ENCODE measurements at regions not wholly inside any gene's neighbourhood (a gene's known extent, or its start where the extent isn't known, plus 50 kb on each side); places are given as distances from the start of the nearest gene placed in this dataset.
"Not testable (repeated sequence)": the region's sequence is repeated elsewhere in the genome, so short reads cannot be mapped to it uniquely, and the experiment has no call there.

GRCh38 chr17:22203208-22203715 is 510.9 kb downstream of the KCNJ18 start:
- WGBS, 2 donors (ENCODE audit: low coverage in 1 of 2) = 88 to 90% methylated on average over 25 to 29 of the region's 29 CpGs
- H3K36me3 ChIP-seq = no peaks in the 10 kb centered on the region
- no peak overlapping the region for H3K27ac ChIP-seq
- DNase-seq = no peak
- H3K9me3 ChIP-seq = peaks cover 0 to 7% of the 10 kb centered on the region in 2 donors
- no peak overlapping the region for H3K4me3 ChIP-seq
- intact Hi-C loops (cut with DNase I; ENCODE audit: low total_unique reads) = no loop called here
- no peaks in the 10 kb centered on the region for H3K4me1 ChIP-seq
- in situ Hi-C loops (cut with MboI; ENCODE audit: low pct_ligation_motif_present in 1 of 4, low pct_unique_long_range_greater_than_20kb in 1 of 4, low sequenced_read_pairs in 3 of 4) = loop anchor here in 1 of 4 donors (25.0 kb wide), 1 partner anchor 134 kb away; no protein-coding TSS in a partner anchor
- TF ChIP-seq EP300 (IDR thresholded peaks at IDR 0.05; ENCODE audit: low read depth) = no peak
- no peak for TF ChIP-seq POLR2AphosphoS5 (IDR thresholded peaks at IDR 0.05)
- no peak for TF ChIP-seq CTCF (IDR thresholded peaks at IDR 0.05)
- no peak for TF ChIP-seq POLR2A (IDR thresholded peaks at IDR 0.05)
- H3K27me3 ChIP-seq = no peaks in the 10 kb centered on the region

GRCh38 chr17:22204076-22204475 is 511.8 kb downstream of the KCNJ18 start:
- intact Hi-C loops (cut with DNase I; ENCODE audit: low total_unique reads); H3K4me3 ChIP-seq; H3K27me3 ChIP-seq; H3K4me1 ChIP-seq; DNase-seq; H3K27ac ChIP-seq; H3K36me3 ChIP-seq; H3K9me3 ChIP-seq: not testable (repeated sequence)
- WGBS, 2 donors (ENCODE audit: low coverage in 1 of 2) = 80 to 93% methylated on average over 4 to 13 of the region's 13 CpGs
- in situ Hi-C loops (cut with MboI; ENCODE audit: low pct_ligation_motif_present in 1 of 4, low pct_unique_long_range_greater_than_20kb in 1 of 4, low sequenced_read_pairs in 3 of 4) = loop anchor here in 1 of 4 donors (25.0 kb wide), 1 partner anchor 133 kb away; no protein-coding TSS in a partner anchor

- intact Hi-C loops (cut with DNase I; ENCODE audit: low total_unique reads); H3K9me3 ChIP-seq; H3K4me1 ChIP-seq; H3K4me3 ChIP-seq; DNase-seq; H3K36me3 ChIP-seq; H3K27me3 ChIP-seq; H3K27ac ChIP-seq: not testable (repeated sequence)
- WGBS, 2 donors (ENCODE audit: low coverage in 1 of 2) = 84 to 90% methylated on average over 6 to 12 of the region's 12 CpGs
- in situ Hi-C loops (cut with MboI; ENCODE audit: low pct_ligation_motif_present in 1 of 4, low pct_unique_long_range_greater_than_20kb in 1 of 4, low sequenced_read_pairs in 3 of 4) = loop anchor here in 1 of 4 donors (25.0 kb wide), 1 partner anchor 127 kb away; no protein-coding TSS in a partner anchor
These were observed 517.9 kb downstream of the KCNJ18 start for GRCh38 chr17:22210212-22210611.

GRCh38 chr17:22213169-22213568 is 520.8 kb downstream of the KCNJ18 start:
- 63 to 75% methylated on average over 1 to 4 of the region's 4 CpGs for WGBS, 2 donors (ENCODE audit: low coverage in 1 of 2)
- DNase-seq; intact Hi-C loops (cut with DNase I; ENCODE audit: low total_unique reads); H3K4me3 ChIP-seq; H3K9me3 ChIP-seq; H3K27me3 ChIP-seq; H3K36me3 ChIP-seq; H3K27ac ChIP-seq; H3K4me1 ChIP-seq: not testable (repeated sequence)
- in situ Hi-C loops (cut with MboI; ENCODE audit: low pct_ligation_motif_present in 1 of 4, low pct_unique_long_range_greater_than_20kb in 1 of 4, low sequenced_read_pairs in 3 of 4) = loop anchor here in 1 of 4 donors (25.0 kb wide), 1 partner anchor 124 kb away; no protein-coding TSS in a partner anchor

GRCh38 chr17:22217135-22217534 is 524.8 kb downstream of the KCNJ18 start:
- intact Hi-C loops (cut with DNase I; ENCODE audit: low total_unique reads) = no loop called here
- 74% methylated on average over 22 to 27 of the region's 27 CpGs for WGBS, 2 donors (ENCODE audit: low coverage in 1 of 2)
- no peak for TF ChIP-seq POLR2AphosphoS5 (IDR thresholded peaks at IDR 0.05)
- TF ChIP-seq EP300 (IDR thresholded peaks at IDR 0.05; ENCODE audit: low read depth) = no peak
- no peak for TF ChIP-seq POLR2A (IDR thresholded peaks at IDR 0.05)
- no peak for TF ChIP-seq CTCF (IDR thresholded peaks at IDR 0.05)
- H3K4me1 ChIP-seq = no peaks in the 10 kb centered on the region
- H3K27ac ChIP-seq = no peak overlapping the region
- no peak overlapping the region for H3K4me3 ChIP-seq
- peaks cover 3 to 5% of the 10 kb centered on the region in 2 donors for H3K9me3 ChIP-seq
- no peak for DNase-seq
- no peaks in the 10 kb centered on the region for H3K27me3 ChIP-seq
- in situ Hi-C loops (cut with MboI; ENCODE audit: low pct_ligation_motif_present in 1 of 4, low pct_unique_long_range_greater_than_20kb in 1 of 4, low sequenced_read_pairs in 3 of 4) = loop anchor here in 1 of 4 donors (25.0 kb wide), 1 partner anchor 120 kb away; no protein-coding TSS in a partner anchor
- H3K36me3 ChIP-seq = no peaks in the 10 kb centered on the region

GRCh38 chr17:22221344-22221743 is 529.0 kb downstream of the KCNJ18 start:
- in situ Hi-C loops (cut with MboI; ENCODE audit: low pct_ligation_motif_present in 1 of 4, low pct_unique_long_range_greater_than_20kb in 1 of 4, low sequenced_read_pairs in 3 of 4) (loop anchor here in 1 of 4 donors (25.0 kb wide), 1 partner anchor 116 kb away; no protein-coding TSS in a partner anchor), intact Hi-C loops (cut with DNase I; ENCODE audit: low total_unique reads) (no loop called here)
- no peak overlapping the region for H3K27ac ChIP-seq
- H3K4me3 ChIP-seq = no peak overlapping the region
- peaks cover 3 to 5% of the 10 kb centered on the region in 2 donors for H3K9me3 ChIP-seq
- TF ChIP-seq CTCF (IDR thresholded peaks at IDR 0.05) (no peak), POLR2A (IDR thresholded peaks at IDR 0.05) (no peak), POLR2AphosphoS5 (IDR thresholded peaks at IDR 0.05) (no peak), EP300 (IDR thresholded peaks at IDR 0.05; ENCODE audit: low read depth) (no peak)
- no peaks in the 10 kb centered on the region for H3K4me1 ChIP-seq
- no peaks in the 10 kb centered on the region for H3K27me3 ChIP-seq
- no peaks in the 10 kb centered on the region for H3K36me3 ChIP-seq
- no peak for DNase-seq
- WGBS, 2 donors (ENCODE audit: low coverage in 1 of 2) = 58 to 80% methylated on average over 1 to 7 of the region's 8 CpGs

- H3K9me3 ChIP-seq; DNase-seq; H3K4me1 ChIP-seq; intact Hi-C loops (cut with DNase I; ENCODE audit: low total_unique reads); H3K27me3 ChIP-seq; H3K27ac ChIP-seq; H3K36me3 ChIP-seq; H3K4me3 ChIP-seq; in situ Hi-C loops (cut with MboI; ENCODE audit: low pct_ligation_motif_present in 1 of 4, low pct_unique_long_range_greater_than_20kb in 1 of 4, low sequenced_read_pairs in 3 of 4): not testable (repeated sequence)
- WGBS, 2 donors (ENCODE audit: low coverage in 1 of 2) = 93% methylated on average over 3 of the region's 3 CpGs; no CpG with 5 or more reads in 1 of the 2 donors
These were observed 534.2 kb downstream of the KCNJ18 start for GRCh38 chr17:22226477-22226876.

- H3K4me1 ChIP-seq; H3K27me3 ChIP-seq; H3K9me3 ChIP-seq; DNase-seq; H3K36me3 ChIP-seq; H3K27ac ChIP-seq; H3K4me3 ChIP-seq; in situ Hi-C loops (cut with MboI; ENCODE audit: low pct_ligation_motif_present in 1 of 4, low pct_unique_long_range_greater_than_20kb in 1 of 4, low sequenced_read_pairs in 3 of 4); intact Hi-C loops (cut with DNase I; ENCODE audit: low total_unique reads): not testable (repeated sequence)
- 70 to 77% methylated on average over 3 of the region's 3 CpGs for WGBS, 2 donors (ENCODE audit: low coverage in 1 of 2)
These were observed 534.6 kb downstream of the KCNJ18 start for GRCh38 chr17:22226932-22227331.
